Activated CD4-positive, alpha-beta T cell treated with anti-CD3 and anti-CD28 coated beads for 36 hours (primary cell): ENCODE measurements at regions not wholly inside any gene's neighbourhood (a gene's known extent, or its start where the extent isn't known, plus 50 kb on each side); places are given as distances from the start of the nearest gene placed in this dataset.

ENCODE experiments used
- ATAC-seq: fragments of 200-7000 bp; cut with Tn5 transposase; one replicate; pipeline ENCODE4 v1.10.0; 2021; ENCODE audit warnings: mild to moderate bottlenecking, moderate library complexity
- CTCF ChIA-PET: fragments of 350-600 bp; sonication (Branson Sonifier 250); formaldehyde crosslinking; loops from one replicate; lab custom pipeline; 2021; ENCODE audit warnings: antibody characterized with exemption; lab: Charles Lee
- POLR2A ChIA-PET: fragments of 350-600 bp; sonication (Branson Sonifier 250); formaldehyde crosslinking; loops from one replicate; lab custom pipeline; 2021; ENCODE audit warnings: antibody characterized with exemption, inconsistent platforms; lab: Charles Lee
- DNase-seq: peaks from one replicate; pipeline ENCODE4 v3.0.0-alpha.2; 2020
- H3K27ac Mint-ChIP-seq: one replicate; pipeline ENCODE4 v1.8.0; 2021; ENCODE audit warnings: mixed read lengths
- H3K27me3 Mint-ChIP-seq: one replicate; pipeline ENCODE4 v1.8.0; 2021; ENCODE audit warnings: mixed read lengths
- H3K36me3 Mint-ChIP-seq: one replicate; pipeline ENCODE4 v1.8.0; 2021; ENCODE audit warnings: low read depth, mixed read lengths
- H3K4me1 Mint-ChIP-seq: one replicate; pipeline ENCODE4 v1.8.0; 2021; ENCODE audit warnings: mixed read lengths
- H3K4me3 Mint-ChIP-seq: one replicate; pipeline ENCODE4 v1.8.0; 2021; ENCODE audit warnings: mild to moderate bottlenecking, moderate library complexity, mixed read lengths
- H3K9me3 Mint-ChIP-seq: one replicate; pipeline ENCODE4 v1.8.0; 2021; ENCODE audit warnings: low read depth, mixed read lengths
- intact Hi-C, 2 experiments: fragments of 100-400 bp; cut with DNase I in 1 of 2; cut with micrococcal nuclease in 1 of 2; formaldehyde crosslinking; loops; one replicate each; pipeline versions ENCODE4 v1.14.2 to v1.15.1; 2022 to 2024; cut with DNase I, micrococcal nuclease

GRCh38 chr21:35401476-35401875 is 352.4 kb upstream of the RUNX1 start:
- Mint-ChIP-seq H3K9me3 (no peaks in the 10 kb centered on the region), H3K36me3 (no peaks in the 10 kb centered on the region), H3K27me3 (peaks cover 2% of the 10 kb centered on the region), H3K4me3 (no peak overlapping the region), H3K4me1 (peaks cover 25% of the 10 kb centered on the region), H3K27ac (no peak overlapping the region)
- POLR2A ChIA-PET = interaction anchor here (1.1 to 1.5 kb wide), 2 partner anchors 354 to 387 kb away, joined by 3 to 6 read pairs; no protein-coding TSS in a partner anchor
- intact Hi-C loops = loop anchor here (2.0 to 10.0 kb wide), 8 partner anchors 149 to 709 kb away; no protein-coding TSS in a partner anchor
- DNase-seq (no peak), ATAC-seq (no peak)
- CTCF ChIA-PET = interaction anchor here (0.6 to 3.2 kb wide), 15 partner anchors 12 to 709 kb away, joined by 3 to 17 read pairs (median 4); no protein-coding TSS in a partner anchor

GRCh38 chr21:35400233-35400939 is 351.3 kb upstream of the RUNX1 start:
- Mint-ChIP-seq H3K27ac (peak overlapping the region; percentile 82), H3K9me3 (no peaks in the 10 kb centered on the region), H3K4me3 (peak overlapping the region; percentile 33), H3K36me3 (no peaks in the 10 kb centered on the region), H3K27me3 (peaks cover 2% of the 10 kb centered on the region), H3K4me1 (peaks cover 28% of the 10 kb centered on the region)
- CTCF ChIA-PET = interaction anchor here (0.6 to 3.2 kb wide), 36 partner anchors 10 to 708 kb away, joined by 3 to 17 read pairs (median 3); no protein-coding TSS in a partner anchor
- POLR2A ChIA-PET = interaction anchor here (0.5 to 1.5 kb wide), 3 partner anchors 188 to 507 kb away, joined by 3 to 8 read pairs (median 6); no protein-coding TSS in a partner anchor
- ATAC-seq (peak; percentile 89), DNase-seq (peak; percentile 42)
- intact Hi-C loops = loop anchor here (1.0 to 10.0 kb wide), 12 partner anchors 148 to 708 kb away; no protein-coding TSS in a partner anchor

DNA sequence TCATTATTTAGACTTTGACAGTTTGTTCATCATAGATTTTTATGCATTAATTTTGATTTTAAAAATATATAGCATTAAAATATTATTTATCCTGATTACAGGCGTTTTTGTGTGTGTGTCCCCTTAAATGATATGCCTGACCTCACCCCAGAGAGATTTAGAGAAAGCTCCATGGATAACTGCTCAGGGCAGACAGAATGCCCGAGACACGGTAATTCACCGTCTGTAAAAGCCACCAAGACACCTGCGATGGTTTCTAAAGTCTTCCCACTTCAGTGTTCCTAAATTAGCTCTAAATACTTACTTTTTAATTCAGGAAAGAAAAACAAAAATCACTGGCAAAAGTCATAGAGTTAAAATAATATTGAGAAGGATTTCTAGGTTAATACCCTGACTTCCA is 350.6 kb upstream of the RUNX1 start:
- DNase-seq (no peak), ATAC-seq (no peak)
- Mint-ChIP-seq H3K4me3 (peak overlapping the region; percentile 33), H3K9me3 (no peaks in the 10 kb centered on the region), H3K27ac (peak overlapping the region; percentile 82), H3K27me3 (no peaks in the 10 kb centered on the region), H3K36me3 (no peaks in the 10 kb centered on the region), H3K4me1 (peaks cover 27% of the 10 kb centered on the region)
- POLR2A ChIA-PET = interaction anchor here (0.6 to 1.5 kb wide), 2 partner anchors 352 to 507 kb away, joined by 3 to 6 read pairs; no protein-coding TSS in a partner anchor
- CTCF ChIA-PET = interaction anchor here (0.7 to 3.2 kb wide), 25 partner anchors 10 to 654 kb away, joined by 3 to 17 read pairs (median 3); no protein-coding TSS in a partner anchor
- intact Hi-C loops = loop anchor here (1.0 to 10.0 kb wide), 16 partner anchors 47 to 707 kb away; no protein-coding TSS in a partner anchor

GRCh38 chr21:35399002-35399530 is 350.0 kb upstream of the RUNX1 start:
- H3K9me3 Mint-ChIP-seq = no peaks in the 10 kb centered on the region
- no peak overlapping the region for H3K4me3 Mint-ChIP-seq
- no peak for DNase-seq
- CTCF ChIA-PET = interaction anchor here (0.6 to 2.8 kb wide), 6 partner anchors 9 to 527 kb away, joined by 3 to 16 read pairs (median 5); no protein-coding TSS in a partner anchor
- intact Hi-C loops = loop anchor here in 1 of 2 experiments (5.0 to 10.0 kb wide), 4 partner anchors 47 to 302 kb away; no protein-coding TSS in a partner anchor
- POLR2A ChIA-PET = interaction anchor here (0.5 kb wide), 1 partner anchor 76 kb away, joined by 4 read pairs; no protein-coding TSS in a partner anchor
- ATAC-seq = peak; percentile 31
- peak overlapping the region; percentile 75 for H3K27ac Mint-ChIP-seq
- no peaks in the 10 kb centered on the region for H3K27me3 Mint-ChIP-seq
- no peaks in the 10 kb centered on the region for H3K36me3 Mint-ChIP-seq
- peaks cover 23% of the 10 kb centered on the region for H3K4me1 Mint-ChIP-seq

- ATAC-seq (peak; percentile 17), DNase-seq (no peak)
- Mint-ChIP-seq H3K36me3 (no peaks in the 10 kb centered on the region), H3K9me3 (no peaks in the 10 kb centered on the region), H3K4me1 (peaks cover 23% of the 10 kb centered on the region), H3K27ac (peak overlapping the region; percentile 64), H3K27me3 (no peaks in the 10 kb centered on the region), H3K4me3 (no peak overlapping the region)
- POLR2A ChIA-PET = interaction anchor here (0.5 kb wide), 1 partner anchor 75 kb away, joined by 4 read pairs; no protein-coding TSS in a partner anchor
- CTCF ChIA-PET = interaction anchor here (0.6 to 0.7 kb wide), 2 partner anchors 63 to 528 kb away, joined by 3 read pairs; no protein-coding TSS in a partner anchor
- intact Hi-C loops = loop anchor here in 1 of 2 experiments (5.0 to 10.0 kb wide), 4 partner anchors 46 to 301 kb away; no protein-coding TSS in a partner anchor
These were observed 349.4 kb upstream of the RUNX1 start for GRCh38 chr21:35398346-35398982.

- CTCF ChIA-PET = interaction anchor here (0.7 kb wide), 1 partner anchor 62 kb away, joined by 3 read pairs; no protein-coding TSS in a partner anchor
These were observed 348.7 kb upstream of the RUNX1 start for GRCh38 chr21:35397781-35398180.

DNA sequence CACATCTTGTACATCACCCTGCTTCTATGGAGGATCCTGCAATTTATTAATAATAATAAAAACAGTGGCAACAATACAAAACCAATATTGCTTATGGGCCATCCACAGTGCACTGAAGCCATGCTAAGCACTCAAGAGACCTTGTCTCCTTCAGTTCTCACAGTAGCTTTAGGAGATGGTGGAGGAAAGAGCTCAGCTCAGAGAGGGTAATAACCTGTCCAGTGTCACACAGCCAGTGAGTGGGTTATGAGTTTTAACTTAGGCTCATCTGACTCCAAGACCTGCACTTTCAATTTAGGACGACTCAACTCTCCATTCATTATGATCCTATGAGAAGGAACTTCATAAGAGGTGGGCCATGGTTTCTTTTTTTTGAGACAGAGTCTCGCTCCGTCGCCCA is 347.6 kb upstream of the RUNX1 start:
- ATAC-seq (no peak), DNase-seq (no peak)
- Mint-ChIP-seq H3K36me3 (no peaks in the 10 kb centered on the region), H3K27ac (no peak overlapping the region), H3K27me3 (no peaks in the 10 kb centered on the region), H3K4me1 (peaks cover 23% of the 10 kb centered on the region), H3K4me3 (no peak overlapping the region), H3K9me3 (no peaks in the 10 kb centered on the region)
- intact Hi-C loops = loop anchor here in 1 of 2 experiments (5.0 to 10.0 kb wide), 4 partner anchors 44 to 299 kb away; no protein-coding TSS in a partner anchor
- ChIA-PET POLR2A (interaction anchor here (0.5 kb wide), 1 partner anchor 39 kb away, joined by 3 read pairs; no protein-coding TSS in a partner anchor), CTCF (interaction anchor here (1.0 kb wide), 2 partner anchors 70 to 300 kb away, joined by 3 read pairs; no protein-coding TSS in a partner anchor)

More at GRCh38 chr21:35397781-35398180, 348.7 kb upstream of the RUNX1 start:
- Mint-ChIP-seq H3K27me3 (no peaks in the 10 kb centered on the region), H3K4me1 (peaks cover 23% of the 10 kb centered on the region), H3K4me3 (no peak overlapping the region), H3K36me3 (no peaks in the 10 kb centered on the region), H3K9me3 (no peaks in the 10 kb centered on the region), H3K27ac (no peak overlapping the region)
- ATAC-seq (no peak), DNase-seq (no peak)
- POLR2A ChIA-PET = no interaction called here
- intact Hi-C loops = loop anchor here in 1 of 2 experiments (5.0 to 10.0 kb wide), 4 partner anchors 45 to 300 kb away; no protein-coding TSS in a partner anchor

DNA sequence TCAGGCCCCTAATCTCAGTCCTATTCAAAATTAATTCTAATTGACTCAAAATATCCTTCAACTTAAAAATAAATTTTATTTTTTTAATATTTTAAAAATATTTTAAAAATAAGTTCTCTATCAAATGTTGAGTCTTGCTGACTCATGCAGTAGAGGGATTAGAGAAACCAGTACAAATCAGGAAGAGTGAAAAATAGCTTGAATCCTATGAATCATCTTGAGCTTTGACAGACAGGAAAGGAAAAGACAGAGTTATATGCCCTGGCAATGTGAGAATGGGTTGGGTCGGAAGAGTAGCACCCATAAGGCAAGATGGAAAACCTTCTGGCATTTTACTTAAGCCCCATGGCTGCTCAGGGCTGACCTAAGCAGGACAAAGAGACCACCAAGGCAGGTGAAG is 346.6 kb upstream of the RUNX1 start:
- H3K27ac Mint-ChIP-seq = peak overlapping the region; percentile 44
- ChIA-PET CTCF (interaction anchor here (0.6 to 1.0 kb wide), 3 partner anchors 69 to 299 kb away, joined by 3 read pairs; no protein-coding TSS in a partner anchor), POLR2A (interaction anchor here (0.7 kb wide), 1 partner anchor 401 kb away, joined by 3 read pairs; no protein-coding TSS in a partner anchor)
- peaks cover 23% of the 10 kb centered on the region for H3K4me1 Mint-ChIP-seq
- ATAC-seq (no peak), DNase-seq (no peak)
- intact Hi-C loops = loop anchor here in 1 of 2 experiments (5.0 to 10.0 kb wide), 4 partner anchors 43 to 298 kb away; no protein-coding TSS in a partner anchor
- no peaks in the 10 kb centered on the region for H3K36me3 Mint-ChIP-seq
- H3K9me3 Mint-ChIP-seq = no peaks in the 10 kb centered on the region
- H3K4me3 Mint-ChIP-seq = no peak overlapping the region
- no peaks in the 10 kb centered on the region for H3K27me3 Mint-ChIP-seq

DNA sequence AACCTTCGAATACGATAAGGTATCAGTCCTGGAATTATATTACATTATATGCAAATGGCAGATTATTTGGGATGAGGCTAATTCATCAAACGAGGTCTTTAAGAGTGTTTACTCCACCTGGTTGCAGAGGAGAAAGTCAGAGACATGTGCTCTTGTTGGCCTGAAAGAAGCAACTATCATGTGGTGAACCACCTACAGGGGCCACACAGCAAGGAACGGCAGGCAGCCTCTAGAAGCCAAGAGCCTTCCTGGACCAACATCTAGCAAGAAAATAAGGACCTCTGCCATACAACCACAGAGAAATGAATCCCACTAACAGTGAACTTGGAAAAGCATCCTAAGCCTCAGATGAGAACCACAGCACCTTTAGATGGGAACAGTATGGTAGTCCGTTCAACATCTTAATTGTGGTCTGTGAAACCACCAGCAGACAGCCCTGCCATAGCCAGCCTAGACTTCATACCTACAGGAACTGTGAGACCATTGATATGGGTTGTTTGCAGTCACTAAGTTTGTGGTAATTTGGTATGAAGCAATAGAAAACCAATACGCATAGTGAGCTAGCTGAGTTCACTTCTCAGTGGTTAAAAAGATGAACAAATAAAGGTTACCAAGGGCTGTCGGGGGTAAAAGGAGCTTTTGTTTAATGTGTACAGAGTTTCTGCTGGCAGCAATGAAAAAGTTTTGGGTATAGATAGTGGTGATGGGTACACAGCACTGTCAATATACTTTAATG is 345.7 kb upstream of the RUNX1 start:
- H3K4me1 Mint-ChIP-seq = peaks cover 19% of the 10 kb centered on the region
- DNase-seq (no peak), ATAC-seq (peak; percentile 53)
- H3K27me3 Mint-ChIP-seq = no peaks in the 10 kb centered on the region
- H3K9me3 Mint-ChIP-seq = no peaks in the 10 kb centered on the region
- POLR2A ChIA-PET = no interaction called here
- intact Hi-C loops = loop anchor here in 1 of 2 experiments (5.0 to 10.0 kb wide), 4 partner anchors 43 to 298 kb away; no protein-coding TSS in a partner anchor
- H3K27ac Mint-ChIP-seq = no peak overlapping the region
- no peaks in the 10 kb centered on the region for H3K36me3 Mint-ChIP-seq
- H3K4me3 Mint-ChIP-seq = no peak overlapping the region
- CTCF ChIA-PET = interaction anchor here (0.6 to 0.7 kb wide), 3 partner anchors 14 to 395 kb away, joined by 3 read pairs; no protein-coding TSS in a partner anchor

DNA sequence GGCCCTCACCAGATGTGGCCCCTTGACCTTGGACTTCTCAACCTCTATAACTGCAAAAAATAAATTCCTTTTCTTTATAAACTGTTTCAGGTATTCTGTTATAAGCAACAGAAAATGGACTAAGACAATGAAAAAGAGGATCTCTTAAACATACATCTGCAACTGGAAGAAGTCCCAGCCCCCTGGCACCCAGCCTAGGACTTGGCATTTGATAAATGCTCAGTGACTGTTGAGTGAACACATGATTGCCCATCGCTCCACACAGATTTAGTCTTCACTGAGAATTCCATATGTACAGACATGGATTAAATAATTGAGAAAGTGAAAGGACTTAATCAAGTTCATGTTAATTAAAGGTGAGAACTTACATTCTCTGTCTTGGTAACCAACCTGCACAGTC is 344.9 kb upstream of the RUNX1 start:
- Mint-ChIP-seq H3K4me1 (peaks cover 14% of the 10 kb centered on the region), H3K9me3 (no peaks in the 10 kb centered on the region), H3K4me3 (no peak overlapping the region), H3K27ac (no peak overlapping the region), H3K27me3 (no peaks in the 10 kb centered on the region), H3K36me3 (no peaks in the 10 kb centered on the region)
- DNase-seq (no peak), ATAC-seq (no peak)
- CTCF ChIA-PET = no interaction called here
- intact Hi-C loops = loop anchor here in 1 of 2 experiments (10.0 kb wide), 2 partner anchors 59 to 139 kb away; no protein-coding TSS in a partner anchor
- POLR2A ChIA-PET = no interaction called here
